GM12878 (cell line): ENCODE measurements at regions not wholly inside any gene's neighbourhood (a gene's known extent, or its start where the extent isn't known, plus 50 kb on each side); places are given as distances from the start of the nearest gene placed in this dataset.

Experiments used
- ATAC-seq: fragments of 200-7000 bp; cut with Tn5 transposase; 3 replicates; pipeline ENCODE4 v1.9.1; 2020; ENCODE audit warnings: mild to moderate bottlenecking, moderate library complexity
- BruUV-seq: library from RNA; stranded (reverse); fragments of 400-500 nt; replicated peaks from 2 replicates; lab custom pipeline; 2021; lab: Mats Ljungman, UMichigan
- CTCF ChIA-PET: fragments of 300-600 bp; sonication (Branson Sonifier 250); formaldehyde crosslinking; extraction: SDS; loops from one replicate; lab custom pipeline; 2021; ENCODE audit warnings: inconsistent platforms; lab: Yijun Ruan, JAX
- POLR2A ChIA-PET: fragments of 350-600 bp; formaldehyde crosslinking; extraction: SDS; loops from one replicate; lab custom pipeline; 2021; ENCODE audit warnings: inconsistent platforms; lab: Charles Lee
- RAD21 ChIA-PET: fragments of 300-600 bp; sonication (Branson Sonifier 250); formaldehyde crosslinking; loops from one replicate; lab custom pipeline; 2023; ENCODE audit warnings: antibody characterized with exemption; ENCODE audit not compliant: unreplicated experiment; lab: Charles Lee
- SMC1A ChIA-PET: fragments of 300-600 bp; sonication (Branson Sonifier 250); formaldehyde crosslinking; loops from one replicate; lab custom pipeline; 2023; ENCODE audit not compliant: unreplicated experiment, uncharacterized antibody; lab: Charles Lee
- DNase-seq: peaks from one replicate; pipeline ENCODE4 v3.0.0-alpha.2; 2011; ENCODE audit warnings: low read depth, low spot score
- FAIRE-seq: peaks from 3 replicates; lab custom pipeline; 2011; peaks lifted over from hg19 to GRCh38; lab: Jason Lieb, UNC
- H2AFZ ChIP-seq: 2 replicates; pipeline ENCODE4 v1.6.0; 2011; ENCODE audit warnings: low read depth, low read length, control low read depth; ENCODE audit not compliant: control insufficient read depth
- H3K27ac ChIP-seq: 2 replicates; pipeline ENCODE4 v1.5.1; 2011; ENCODE audit warnings: control low read depth; ENCODE audit not compliant: control insufficient read depth, insufficient read depth
- H3K27me3 ChIP-seq, 2 experiments: replicated peaks in 1 of 2; 2 replicates each; pipeline versions ENCODE4 v1.6.0 to v1.6.1; 2011; ENCODE audit warnings: low read length in 1 of 2; ENCODE audit not compliant: control insufficient read depth in 2 of 2, insufficient read depth in 2 of 2
- H3K36me3 ChIP-seq, 2 experiments: 2 replicates each; pipeline ENCODE4 v1.5.1; 2011; ENCODE audit warnings: low read length in 1 of 2; ENCODE audit not compliant: control insufficient read depth in 2 of 2, insufficient read depth in 2 of 2
- H3K4me1 ChIP-seq: 2 replicates; pipeline ENCODE4 v1.6.1; 2011; ENCODE audit warnings: mild to moderate bottlenecking, low read length, moderate library complexity, mixed read lengths; ENCODE audit not compliant: control insufficient read depth, insufficient read depth
- H3K4me2 ChIP-seq: 2 replicates; pipeline ENCODE4 v1.6.0; 2011; ENCODE audit warnings: control low read depth; ENCODE audit not compliant: control insufficient read depth, insufficient read depth
- H3K4me3 ChIP-seq: fragments of 200-600 bp; sonication (generic); 2 replicates; pipeline ENCODE4 v1.5.1; 2016
- H3K79me2 ChIP-seq: 2 replicates; pipeline ENCODE4 v1.6.0; 2011; ENCODE audit warnings: low read length; ENCODE audit not compliant: control insufficient read depth, insufficient read depth
- H3K9ac ChIP-seq: 2 replicates; pipeline ENCODE4 v1.8.0; 2011; ENCODE audit warnings: low read length, control low read depth, mixed read lengths; ENCODE audit not compliant: control insufficient read depth, insufficient read depth
- H3K9me3 ChIP-seq: replicated peaks from 3 replicates; pipeline ENCODE4 v1.5.1; 2011; ENCODE audit warnings: mild to moderate bottlenecking, low read length; ENCODE audit not compliant: control insufficient read depth, insufficient read depth
- H4K20me1 ChIP-seq: 2 replicates; pipeline ENCODE4 v1.6.0; 2011; ENCODE audit not compliant: control insufficient read depth, insufficient read depth
- DPF2 ChIP-seq: fragments of 450-650 bp; IDR thresholded peaks from 2 replicates; pipeline ENCODE4 v1.6.1; 2017; ENCODE audit warnings: mild to moderate bottlenecking
- HDAC6 ChIP-seq: fragments of 200-600 bp; sonication (generic); IDR thresholded peaks from one replicate; pipeline ENCODE4 v1.8.0; 2017; ENCODE audit warnings: antibody characterized with exemption; ENCODE audit not compliant: unreplicated experiment
- TCF7 ChIP-seq: IDR thresholded peaks from 2 replicates; pipeline ENCODE4 v1.6.1; 2014; ENCODE audit warnings: antibody characterized with exemption, borderline replicate concordance
- ZZZ3 ChIP-seq: IDR thresholded peaks from 2 replicates; pipeline ENCODE4 v1.6.1; 2011; ENCODE audit warnings: low read depth; ENCODE audit not compliant: control insufficient read depth, insufficient read length
- in situ Hi-C: fragments of 300-500 bp; cut with MboI; formaldehyde crosslinking; loops from 9 replicates; pipeline ENCODE4 v1.14.3; 2018; ENCODE audit warnings: mixed read lengths
- intact Hi-C: fragments of 100-400 bp; cut with micrococcal nuclease; formaldehyde crosslinking; loops from one replicate; pipeline ENCODE4 v1.14.2; 2022; ENCODE audit not compliant: unreplicated experiment
- TF ChIP-seq, protein P1 (sequence below): fragments of 450-650 bp; IDR thresholded peaks from 2 replicates; pipeline ENCODE4 v1.6.1; 2017; ENCODE audit warnings: antibody characterized with exemption, mild to moderate bottlenecking, moderate library complexity
- TF ChIP-seq, protein P2 (sequence below): fragments of 150-350 bp; IDR thresholded peaks from 2 replicates; pipeline ENCODE4 v1.6.1; 2014; ENCODE audit warnings: mild to moderate bottlenecking, low read depth, low read length

DNA sequence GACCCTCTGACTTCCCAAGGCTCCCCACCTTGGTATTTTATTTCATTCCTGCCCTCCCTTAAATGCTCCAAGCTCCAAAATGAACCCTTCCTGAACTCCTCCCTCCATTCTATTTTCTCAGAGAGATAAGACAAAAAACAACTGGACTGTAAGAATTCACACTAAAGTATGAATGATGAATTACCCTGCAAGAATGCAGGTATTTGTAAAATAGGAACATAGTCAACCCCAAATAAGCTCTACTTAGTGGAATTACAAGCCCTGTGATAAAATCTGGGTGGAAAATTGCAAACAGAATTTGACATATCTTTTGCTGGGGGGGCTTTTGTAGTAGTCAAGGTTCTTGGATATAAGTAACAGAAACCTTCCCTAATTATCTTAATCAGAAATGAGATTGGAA, 67.8 kb upstream of the GJA8 start:
- H3K27ac ChIP-seq: no peak overlapping the region
- FAIRE-seq: no peak

More for the DNA sequence above, 67.8 kb upstream of the GJA8 start:
- TF ChIP-seq DPF2: no peak
- TF ChIP-seq TCF7: no peak
- TF ChIP-seq, protein P1, sequence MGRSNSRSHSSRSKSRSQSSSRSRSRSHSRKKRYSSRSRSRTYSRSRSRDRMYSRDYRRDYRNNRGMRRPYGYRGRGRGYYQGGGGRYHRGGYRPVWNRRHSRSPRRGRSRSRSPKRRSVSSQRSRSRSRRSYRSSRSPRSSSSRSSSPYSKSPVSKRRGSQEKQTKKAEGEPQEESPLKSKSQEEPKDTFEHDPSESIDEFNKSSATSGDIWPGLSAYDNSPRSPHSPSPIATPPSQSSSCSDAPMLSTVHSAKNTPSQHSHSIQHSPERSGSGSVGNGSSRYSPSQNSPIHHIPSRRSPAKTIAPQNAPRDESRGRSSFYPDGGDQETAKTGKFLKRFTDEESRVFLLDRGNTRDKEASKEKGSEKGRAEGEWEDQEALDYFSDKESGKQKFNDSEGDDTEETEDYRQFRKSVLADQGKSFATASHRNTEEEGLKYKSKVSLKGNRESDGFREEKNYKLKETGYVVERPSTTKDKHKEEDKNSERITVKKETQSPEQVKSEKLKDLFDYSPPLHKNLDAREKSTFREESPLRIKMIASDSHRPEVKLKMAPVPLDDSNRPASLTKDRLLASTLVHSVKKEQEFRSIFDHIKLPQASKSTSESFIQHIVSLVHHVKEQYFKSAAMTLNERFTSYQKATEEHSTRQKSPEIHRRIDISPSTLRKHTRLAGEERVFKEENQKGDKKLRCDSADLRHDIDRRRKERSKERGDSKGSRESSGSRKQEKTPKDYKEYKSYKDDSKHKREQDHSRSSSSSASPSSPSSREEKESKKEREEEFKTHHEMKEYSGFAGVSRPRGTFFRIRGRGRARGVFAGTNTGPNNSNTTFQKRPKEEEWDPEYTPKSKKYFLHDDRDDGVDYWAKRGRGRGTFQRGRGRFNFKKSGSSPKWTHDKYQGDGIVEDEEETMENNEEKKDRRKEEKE: no peak
- no peak for TF ChIP-seq ZZZ3
- TF ChIP-seq HDAC6: no peak
- TF ChIP-seq, protein P2, sequence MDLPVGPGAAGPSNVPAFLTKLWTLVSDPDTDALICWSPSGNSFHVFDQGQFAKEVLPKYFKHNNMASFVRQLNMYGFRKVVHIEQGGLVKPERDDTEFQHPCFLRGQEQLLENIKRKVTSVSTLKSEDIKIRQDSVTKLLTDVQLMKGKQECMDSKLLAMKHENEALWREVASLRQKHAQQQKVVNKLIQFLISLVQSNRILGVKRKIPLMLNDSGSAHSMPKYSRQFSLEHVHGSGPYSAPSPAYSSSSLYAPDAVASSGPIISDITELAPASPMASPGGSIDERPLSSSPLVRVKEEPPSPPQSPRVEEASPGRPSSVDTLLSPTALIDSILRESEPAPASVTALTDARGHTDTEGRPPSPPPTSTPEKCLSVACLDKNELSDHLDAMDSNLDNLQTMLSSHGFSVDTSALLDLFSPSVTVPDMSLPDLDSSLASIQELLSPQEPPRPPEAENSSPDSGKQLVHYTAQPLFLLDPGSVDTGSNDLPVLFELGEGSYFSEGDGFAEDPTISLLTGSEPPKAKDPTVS: no peak
- TF ChIP-seq, all 136 proteins: peak for 0
- no peaks in the 10 kb centered on the region for H3K79me2 ChIP-seq
- in situ Hi-C loops: no loop called here
- ATAC-seq: no peak
- no peak overlapping the region for H2AFZ ChIP-seq
- no peaks in the 10 kb centered on the region for H3K9me3 ChIP-seq
- no peak for DNase-seq
- intact Hi-C loops: no loop called here
- SMC1A ChIA-PET: no interaction called here
- H3K36me3 ChIP-seq: no peaks in the 10 kb centered on the region
- POLR2A ChIA-PET: no interaction called here
- H4K20me1 ChIP-seq: no peaks in the 10 kb centered on the region
- RAD21 ChIA-PET: no interaction called here
- BruUV-seq: no TSS peak
- CTCF ChIA-PET: no interaction called here
- H3K4me1 ChIP-seq: no peaks in the 10 kb centered on the region
- H3K4me2 ChIP-seq: no peak overlapping the region
- H3K9ac ChIP-seq: no peak overlapping the region
- H3K27me3 ChIP-seq: no peaks in the 10 kb centered on the region; a peak in 1 of 4 replicates
- H3K4me3 ChIP-seq: no peak overlapping the region
